HEK293 (cell line): ENCODE measurements at regions not wholly inside any gene's neighbourhood (a gene's known extent, or its start where the extent isn't known, plus 50 kb on each side); places are given as distances from the start of the nearest gene placed in this dataset.

ENCODE experiments used
- CTCF ChIA-PET: fragments of 350-600 bp; formaldehyde crosslinking; extraction: SDS; loops from one replicate; lab custom pipeline; 2021; ENCODE audit warnings: antibody characterized with exemption; lab: Yijun Ruan, JAX
- POLR2A ChIA-PET: fragments of 300-600 bp; formaldehyde crosslinking; extraction: SDS; loops from one replicate; lab custom pipeline; 2020; ENCODE audit warnings: antibody characterized with exemption, inconsistent platforms; lab: Yijun Ruan, JAX
- H3K27ac ChIP-seq: fragments of 200-500 bp; sonication (Bioruptor generic); 2 replicates; pipeline ENCODE4 v1.5.1; 2014; ENCODE audit warnings: low read depth, low read length, control low read depth, inconsistent platforms; ENCODE audit errors: extremely low read depth
- H3K36me3 ChIP-seq, 2 experiments: fragments of 200-500 bp in 1 of 2; sonication (Bioruptor generic) in 1 of 2; 1 replicate in 1 of 2; 2 replicates in 1 of 2; pipeline ENCODE4 v1.5.1; 2014 to 2017; ENCODE audit warnings: inconsistent platforms in 2 of 2, low read length in 2 of 2; ENCODE audit not compliant: control insufficient read depth in 2 of 2, insufficient read depth in 1 of 2
- H3K4me1 ChIP-seq: fragments of 200-500 bp; sonication (Bioruptor generic); 2 replicates; pipeline ENCODE4 v1.5.1; 2014; ENCODE audit warnings: mild to moderate bottlenecking, low read length, inconsistent platforms; ENCODE audit not compliant: control insufficient read depth, insufficient read depth
- H3K4me3 ChIP-seq: 2 replicates; pipeline ENCODE4 v1.5.1; 2011; ENCODE audit warnings: low read depth, mild to moderate bottlenecking, control low read depth, low read length, moderate library complexity
- H3K9me3 ChIP-seq: fragments of 200-500 bp; sonication (Bioruptor generic); 2 replicates; pipeline ENCODE4 v1.5.1; 2014; ENCODE audit warnings: low read depth, low read length, inconsistent platforms; ENCODE audit not compliant: control insufficient read depth, insufficient read depth
- FEZF1 ChIP-seq: fragments of 450-650 bp; formaldehyde crosslinking; IDR thresholded peaks from 2 replicates; pipeline ENCODE4 v1.5.1; 2016; ENCODE audit warnings: missing biosample characterization, missing genetic modification characterization
- HOXC10 ChIP-seq: sonication (generic); formaldehyde crosslinking; IDR thresholded peaks from 2 replicates; pipeline ENCODE4 v1.8.1; 2023; ENCODE audit warnings: mild to moderate bottlenecking, missing genetic modification reagents
- KLF8 ChIP-seq: fragments of 450-650 bp; formaldehyde crosslinking; IDR thresholded peaks from 2 replicates; pipeline ENCODE4 v1.5.1; 2016; ENCODE audit warnings: missing biosample characterization, missing genetic modification characterization
- SCRT1 ChIP-seq: fragments of 450-650 bp; formaldehyde crosslinking; IDR thresholded peaks from 2 replicates; pipeline ENCODE4 v1.5.1; 2016; ENCODE audit warnings: missing biosample characterization, missing genetic modification characterization, borderline replicate concordance
- ZBTB17 ChIP-seq: fragments of 450-650 bp; formaldehyde crosslinking; IDR thresholded peaks from 2 replicates; pipeline ENCODE4 v1.5.1; 2016; ENCODE audit warnings: missing biosample characterization, missing genetic modification characterization
- ZFP37 ChIP-seq: fragments of 450-650 bp; formaldehyde crosslinking; IDR thresholded peaks from 2 replicates; pipeline ENCODE4 v1.5.1; 2016; ENCODE audit warnings: missing biosample characterization, missing genetic modification characterization
- ZNF114 ChIP-seq: fragments of 450-650 bp; formaldehyde crosslinking; IDR thresholded peaks from 2 replicates; pipeline ENCODE4 v1.5.0; 2017; ENCODE audit warnings: missing biosample characterization, missing genetic modification characterization
- ZNF175 ChIP-seq: fragments of 450-650 bp; formaldehyde crosslinking; IDR thresholded peaks from 2 replicates; pipeline ENCODE4 v1.5.1; 2016; ENCODE audit warnings: missing biosample characterization, missing genetic modification characterization
- ZNF19 ChIP-seq: fragments of 450-650 bp; formaldehyde crosslinking; IDR thresholded peaks from 2 replicates; pipeline ENCODE4; 2016; ENCODE audit warnings: missing biosample characterization, missing genetic modification characterization, low read depth
- ZNF221 ChIP-seq: fragments of 450-650 bp; formaldehyde crosslinking; IDR thresholded peaks from 2 replicates; pipeline ENCODE4 v1.5.1; 2017; ENCODE audit warnings: missing biosample characterization, missing genetic modification characterization, borderline replicate concordance
- ZNF239 ChIP-seq: fragments of 450-650 bp; formaldehyde crosslinking; IDR thresholded peaks from 2 replicates; pipeline ENCODE4 v1.5.1; 2016; ENCODE audit warnings: missing biosample characterization, missing genetic modification characterization
- ZNF274 ChIP-seq, 2 experiments: fragments of 200-500 bp in 1 of 2; fragments of 450-650 bp in 1 of 2; sonication (Bioruptor generic) in 1 of 2; formaldehyde crosslinking in 1 of 2; IDR thresholded peaks; 2 replicates each; pipeline versions ENCODE4 v1.5.1 to v1.6.1; 2014 to 2016; ENCODE audit warnings: borderline replicate concordance in 1 of 2, inconsistent platforms in 1 of 2, low read length in 1 of 2, missing biosample characterization in 1 of 2, missing genetic modification characterization in 1 of 2
- ZNF292 ChIP-seq: fragments of 450-650 bp; formaldehyde crosslinking; IDR thresholded peaks from 2 replicates; pipeline ENCODE4 v1.5.1; 2016; ENCODE audit warnings: low read depth, missing biosample characterization, missing genetic modification characterization, borderline replicate concordance
- ZNF366 ChIP-seq: fragments of 450-650 bp; formaldehyde crosslinking; conservative IDR thresholded peaks from 2 replicates; pipeline ENCODE4 v1.5.1; 2016; ENCODE audit warnings: missing biosample characterization, missing genetic modification characterization
- ZNF416 ChIP-seq: fragments of 450-650 bp; formaldehyde crosslinking; IDR thresholded peaks from 2 replicates; pipeline ENCODE4 v1.5.1; 2016; ENCODE audit warnings: missing biosample characterization, missing genetic modification characterization
- ZNF423 ChIP-seq: fragments of 450-650 bp; formaldehyde crosslinking; IDR thresholded peaks from 2 replicates; pipeline ENCODE4 v1.5.1; 2016; ENCODE audit warnings: missing biosample characterization, missing genetic modification characterization
- ZNF510 ChIP-seq: fragments of 450-650 bp; formaldehyde crosslinking; IDR thresholded peaks from 2 replicates; pipeline ENCODE4 v1.5.1; 2018; ENCODE audit warnings: mild to moderate bottlenecking, missing genetic modification characterization, missing biosample characterization; ENCODE audit not compliant: insufficient replicate concordance
- ZNF521 ChIP-seq: fragments of 450-650 bp; formaldehyde crosslinking; IDR thresholded peaks from 2 replicates; pipeline ENCODE4 v1.5.1; 2017; ENCODE audit warnings: missing biosample characterization, mild to moderate bottlenecking, missing genetic modification characterization
- ZNF544 ChIP-seq: fragments of 450-650 bp; formaldehyde crosslinking; IDR thresholded peaks from 2 replicates; pipeline ENCODE4 v1.5.0; 2017; ENCODE audit warnings: missing biosample characterization, missing genetic modification characterization
- ZNF610 ChIP-seq: fragments of 450-650 bp; formaldehyde crosslinking; IDR thresholded peaks from 2 replicates; pipeline ENCODE4 v1.5.1; 2016; ENCODE audit warnings: missing biosample characterization, missing genetic modification characterization, borderline replicate concordance
- TF ChIP-seq, protein P1 (sequence below): fragments of 450-650 bp; formaldehyde crosslinking; IDR thresholded peaks from 2 replicates; pipeline ENCODE4 v1.5.1; 2016; ENCODE audit warnings: missing biosample characterization, missing genetic modification characterization
- TF ChIP-seq, protein P2 (sequence below): fragments of 450-650 bp; formaldehyde crosslinking; IDR thresholded peaks from 2 replicates; pipeline ENCODE4 v1.5.1; 2016; ENCODE audit warnings: missing biosample characterization, missing genetic modification characterization

DNA sequence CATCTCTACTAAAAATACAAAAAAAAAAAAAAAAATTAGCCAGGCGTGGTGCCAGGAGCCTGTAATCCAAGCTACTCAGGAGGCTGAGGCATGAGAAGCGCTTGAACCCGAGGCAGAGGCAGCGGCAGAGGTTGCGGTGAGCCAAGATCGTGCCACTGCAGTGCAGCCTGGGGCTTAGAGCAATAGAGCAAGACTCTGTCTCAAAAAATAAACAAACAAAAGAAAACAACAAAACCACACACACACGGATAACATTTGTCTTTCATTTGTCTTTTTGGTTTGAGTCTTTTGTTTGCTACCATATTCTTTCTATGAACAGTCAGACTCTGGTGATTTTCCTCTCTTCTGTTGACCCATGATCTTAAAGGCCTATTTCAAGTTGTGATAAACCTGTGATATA is 1168.3 kb upstream of the WWC1 start:
- CTCF ChIA-PET: no interaction called here
- TF ChIP-seq ZNF292: no peak
- no peak for TF ChIP-seq ZNF239 (tag by site-specific recombination)
- TF ChIP-seq ZBTB17 (tag by site-specific recombination): no peak
- no peak for TF ChIP-seq ZNF610 (tag by site-specific recombination)
- TF ChIP-seq, protein P1, sequence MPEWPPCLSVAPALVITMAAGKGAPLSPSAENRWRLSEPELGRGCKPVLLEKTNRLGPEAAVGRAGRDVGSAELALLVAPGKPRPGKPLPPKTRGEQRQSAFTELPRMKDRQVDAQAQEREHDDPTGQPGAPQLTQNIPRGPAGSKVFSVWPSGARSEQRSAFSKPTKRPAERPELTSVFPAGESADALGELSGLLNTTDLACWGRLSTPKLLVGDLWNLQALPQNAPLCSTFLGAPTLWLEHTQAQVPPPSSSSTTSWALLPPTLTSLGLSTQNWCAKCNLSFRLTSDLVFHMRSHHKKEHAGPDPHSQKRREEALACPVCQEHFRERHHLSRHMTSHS: no peak
- no peak for TF ChIP-seq ZNF19 (tag by site-specific recombination)
- no peak for TF ChIP-seq ZFP37 (tag by site-specific recombination)
- TF ChIP-seq ZNF274 (IDR thresholded peaks at IDR 0.05; ENCODE audit: low read length): no peak
- TF ChIP-seq ZNF274 (tag by site-specific recombination; IDR thresholded peaks at IDR 0.05; ENCODE audit: borderline replicate concordance): no peak
- TF ChIP-seq SCRT1 (tag by site-specific recombination): no peak
- TF ChIP-seq, all 188 proteins: peak for 0
- no peak overlapping the region for H3K27ac ChIP-seq
- no peaks in the 10 kb centered on the region for H3K9me3 ChIP-seq
- POLR2A ChIA-PET: no interaction called here
- H3K36me3 ChIP-seq: no peaks in the 10 kb centered on the region
- H3K4me3 ChIP-seq: no peak overlapping the region
- no peaks in the 10 kb centered on the region for H3K4me1 ChIP-seq

DNA sequence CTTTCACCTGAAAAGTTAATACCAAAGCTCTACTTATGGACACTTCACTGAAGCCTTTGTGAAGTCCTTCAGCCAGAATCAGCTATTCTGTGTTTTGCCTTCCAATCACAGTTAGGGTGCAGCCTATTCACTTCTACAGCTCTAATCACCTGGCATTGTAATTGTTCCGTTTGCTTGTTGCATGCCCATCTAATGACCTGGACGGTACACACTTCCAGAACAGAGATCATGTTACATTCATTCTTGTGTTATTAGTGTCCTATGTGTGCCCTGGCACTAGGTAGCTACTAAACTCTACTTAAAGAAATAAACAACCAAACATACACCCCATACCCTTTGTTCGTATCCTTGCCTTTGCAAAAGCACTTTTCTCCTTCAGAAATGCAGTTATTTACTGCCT is 1162.9 kb upstream of the WWC1 start:
- no peak overlapping the region for H3K27ac ChIP-seq
- no peak for TF ChIP-seq ZNF510 (tag by site-specific recombination)
- TF ChIP-seq HOXC10 (CRISPR knock-in tag): no peak
- no peak for TF ChIP-seq ZNF114
- TF ChIP-seq ZNF175 (tag by site-specific recombination): no peak
- TF ChIP-seq ZNF221 (tag by site-specific recombination): no peak
- TF ChIP-seq ZNF423: no peak
- TF ChIP-seq ZNF544: no peak
- CTCF ChIA-PET: no interaction called here
- H3K4me1 ChIP-seq: no peaks in the 10 kb centered on the region
- POLR2A ChIA-PET: no interaction called here
- no peaks in the 10 kb centered on the region for H3K9me3 ChIP-seq
- H3K36me3 ChIP-seq: no peaks in the 10 kb centered on the region
- H3K4me3 ChIP-seq: no peak overlapping the region

DNA sequence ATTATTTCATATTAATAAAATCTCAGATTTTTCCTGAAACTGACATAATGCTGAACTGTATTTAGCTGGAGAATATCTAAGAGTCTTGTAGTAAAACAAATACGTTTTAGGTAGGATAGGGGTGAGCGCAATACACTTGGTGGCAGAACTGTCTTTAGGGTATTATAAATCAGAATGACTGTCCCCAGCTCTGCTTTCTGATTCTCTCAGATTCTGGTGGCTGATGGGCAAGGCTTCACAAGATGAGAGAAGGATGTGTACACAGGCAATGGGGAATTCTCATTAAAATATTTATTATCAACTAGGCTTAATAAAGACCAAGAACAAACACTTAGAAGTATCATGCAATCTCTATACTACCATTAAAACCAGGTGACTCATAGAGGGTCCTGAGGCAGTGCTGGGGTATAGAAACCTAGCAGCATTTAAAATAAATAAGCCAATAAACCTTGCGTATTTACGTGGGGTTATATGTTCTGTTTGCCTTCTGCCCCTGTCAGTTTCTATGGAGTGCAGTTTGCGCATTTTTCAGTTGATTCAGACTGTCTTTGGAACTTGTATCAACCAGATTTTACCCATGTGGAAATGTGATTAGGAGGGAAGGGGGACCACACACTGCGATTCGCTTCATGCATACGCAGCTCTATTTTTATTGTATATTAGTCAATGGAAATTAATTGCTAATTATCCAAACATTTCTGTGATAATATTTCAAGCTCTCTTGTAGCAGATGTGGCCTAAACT is 1150.7 kb upstream of the WWC1 start:
- no peak overlapping the region for H3K4me3 ChIP-seq
- POLR2A ChIA-PET: no interaction called here
- H3K4me1 ChIP-seq: no peaks in the 10 kb centered on the region
- no peaks in the 10 kb centered on the region for H3K9me3 ChIP-seq
- CTCF ChIA-PET: no interaction called here
- H3K27ac ChIP-seq: no peak overlapping the region
- TF ChIP-seq FEZF1 (no peak), ZNF521 (no peak), ZNF610 (tag by site-specific recombination) (no peak), KLF8 (tag by site-specific recombination) (no peak), ZNF366 (no peak), ZNF175 (tag by site-specific recombination) (no peak), ZNF416 (tag by site-specific recombination) (no peak)
- TF ChIP-seq, protein P2, sequence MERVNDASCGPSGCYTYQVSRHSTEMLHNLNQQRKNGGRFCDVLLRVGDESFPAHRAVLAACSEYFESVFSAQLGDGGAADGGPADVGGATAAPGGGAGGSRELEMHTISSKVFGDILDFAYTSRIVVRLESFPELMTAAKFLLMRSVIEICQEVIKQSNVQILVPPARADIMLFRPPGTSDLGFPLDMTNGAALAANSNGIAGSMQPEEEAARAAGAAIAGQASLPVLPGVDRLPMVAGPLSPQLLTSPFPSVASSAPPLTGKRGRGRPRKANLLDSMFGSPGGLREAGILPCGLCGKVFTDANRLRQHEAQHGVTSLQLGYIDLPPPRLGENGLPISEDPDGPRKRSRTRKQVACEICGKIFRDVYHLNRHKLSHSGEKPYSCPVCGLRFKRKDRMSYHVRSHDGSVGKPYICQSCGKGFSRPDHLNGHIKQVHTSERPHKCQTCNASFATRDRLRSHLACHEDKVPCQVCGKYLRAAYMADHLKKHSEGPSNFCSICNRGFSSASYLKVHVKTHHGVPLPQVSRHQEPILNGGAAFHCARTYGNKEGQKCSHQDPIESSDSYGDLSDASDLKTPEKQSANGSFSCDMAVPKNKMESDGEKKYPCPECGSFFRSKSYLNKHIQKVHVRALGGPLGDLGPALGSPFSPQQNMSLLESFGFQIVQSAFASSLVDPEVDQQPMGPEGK (tag by site-specific recombination): no peak
- H3K36me3 ChIP-seq: no peaks in the 10 kb centered on the region
